Peyer's patch (tissue), 4 donors: ENCODE measurements at regions not wholly inside any gene's neighbourhood (a gene's known extent, or its start where the extent isn't known, plus 50 kb on each side); places are given as distances from the start of the nearest gene placed in this dataset.
"Not testable (repeated sequence)": the region's sequence is repeated elsewhere in the genome, so short reads cannot be mapped to it uniquely, and the experiment has no call there.

Experiments
- DNase-seq, 3 donors: peaks; one replicate each; pipeline ENCODE4 v3.0.0-alpha.2; 2017 to 2019
- H3K27ac ChIP-seq, 4 donors: fragments of 200-600 bp; sonication (generic); one replicate each; pipeline ENCODE4 v1.5.1; 2016 to 2019
- H3K27me3 ChIP-seq, 2 donors: fragments of 200-600 bp; sonication (generic); one replicate each; pipeline ENCODE4 v1.5.1; 2019
- H3K36me3 ChIP-seq, 3 donors: fragments of 200-600 bp; sonication (generic); one replicate each; pipeline ENCODE4 v1.5.1; 2016 to 2019
- H3K4me1 ChIP-seq, 4 donors: fragments of 200-600 bp; sonication (generic); one replicate each; pipeline ENCODE4 v1.5.1; 2016 to 2019
- H3K4me3 ChIP-seq, 4 donors: fragments of 200-600 bp; sonication (generic); 1 replicate in 3 of 4; 2 replicates in 1 of 4; pipeline ENCODE4 v1.5.1; 2016 to 2019; ENCODE audit warnings: mild to moderate bottlenecking in 1 of 4
- H3K9me3 ChIP-seq, 4 donors: fragments of 200-600 bp; sonication (generic); one replicate each; pipeline ENCODE4 v1.5.1; 2016 to 2019; ENCODE audit warnings: mild to moderate bottlenecking in 1 of 4
- POLR2A ChIP-seq, 2 donors: fragments of 450-650 bp; IDR thresholded peaks; one replicate each; pipeline ENCODE4 v1.5.1; 2017; ENCODE audit warnings: antibody characterized with exemption in 2 of 2, mild to moderate bottlenecking in 2 of 2, moderate library complexity in 2 of 2
- TF ChIP-seq, protein P1 (sequence below), 6 experiments: fragments of 450-650 bp in 4 of 6; fragments of 200-600 bp in 2 of 6; sonication (generic) in 1 of 6; IDR thresholded peaks; one replicate each; pipeline ENCODE4 v1.5.1; 2017 to 2019; ENCODE audit warnings: antibody characterized with exemption in 6 of 6, mild to moderate bottlenecking in 3 of 6, moderate library complexity in 1 of 6

- Histone ChIP-seq H3K9me3 (no peaks in the 10 kb centered on the region), H3K4me1 (no peaks in the 10 kb centered on the region), H3K27ac (no peak overlapping the region), H3K4me3 (no peak overlapping the region), H3K36me3 (no peaks in the 10 kb centered on the region), H3K27me3 (no peaks in the 10 kb centered on the region)
- TF ChIP-seq, protein P1, sequence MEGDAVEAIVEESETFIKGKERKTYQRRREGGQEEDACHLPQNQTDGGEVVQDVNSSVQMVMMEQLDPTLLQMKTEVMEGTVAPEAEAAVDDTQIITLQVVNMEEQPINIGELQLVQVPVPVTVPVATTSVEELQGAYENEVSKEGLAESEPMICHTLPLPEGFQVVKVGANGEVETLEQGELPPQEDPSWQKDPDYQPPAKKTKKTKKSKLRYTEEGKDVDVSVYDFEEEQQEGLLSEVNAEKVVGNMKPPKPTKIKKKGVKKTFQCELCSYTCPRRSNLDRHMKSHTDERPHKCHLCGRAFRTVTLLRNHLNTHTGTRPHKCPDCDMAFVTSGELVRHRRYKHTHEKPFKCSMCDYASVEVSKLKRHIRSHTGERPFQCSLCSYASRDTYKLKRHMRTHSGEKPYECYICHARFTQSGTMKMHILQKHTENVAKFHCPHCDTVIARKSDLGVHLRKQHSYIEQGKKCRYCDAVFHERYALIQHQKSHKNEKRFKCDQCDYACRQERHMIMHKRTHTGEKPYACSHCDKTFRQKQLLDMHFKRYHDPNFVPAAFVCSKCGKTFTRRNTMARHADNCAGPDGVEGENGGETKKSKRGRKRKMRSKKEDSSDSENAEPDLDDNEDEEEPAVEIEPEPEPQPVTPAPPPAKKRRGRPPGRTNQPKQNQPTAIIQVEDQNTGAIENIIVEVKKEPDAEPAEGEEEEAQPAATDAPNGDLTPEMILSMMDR (IDR thresholded peaks at IDR 0.05): no peak
- TF ChIP-seq POLR2A (IDR thresholded peaks at IDR 0.05): no peak
- DNase-seq: no peak
Observed at GRCh38 chr18:30601541-30601940, 441.0 kb downstream of the DSC3 start.

- TF ChIP-seq, protein P1 (IDR thresholded peaks at IDR 0.05): no peak
- no peak for TF ChIP-seq POLR2A (IDR thresholded peaks at IDR 0.05)
- H3K27me3 ChIP-seq: no peaks in the 10 kb centered on the region
- no peak overlapping the region for H3K27ac ChIP-seq
- DNase-seq: no peak
- H3K4me3 ChIP-seq: no peak overlapping the region
- H3K4me1 ChIP-seq: no peaks in the 10 kb centered on the region
- H3K9me3 ChIP-seq: no peaks in the 10 kb centered on the region
- no peaks in the 10 kb centered on the region for H3K36me3 ChIP-seq
Observed at GRCh38 chr18:30597202-30597601, 445.3 kb downstream of the DSC3 start.

DNA sequence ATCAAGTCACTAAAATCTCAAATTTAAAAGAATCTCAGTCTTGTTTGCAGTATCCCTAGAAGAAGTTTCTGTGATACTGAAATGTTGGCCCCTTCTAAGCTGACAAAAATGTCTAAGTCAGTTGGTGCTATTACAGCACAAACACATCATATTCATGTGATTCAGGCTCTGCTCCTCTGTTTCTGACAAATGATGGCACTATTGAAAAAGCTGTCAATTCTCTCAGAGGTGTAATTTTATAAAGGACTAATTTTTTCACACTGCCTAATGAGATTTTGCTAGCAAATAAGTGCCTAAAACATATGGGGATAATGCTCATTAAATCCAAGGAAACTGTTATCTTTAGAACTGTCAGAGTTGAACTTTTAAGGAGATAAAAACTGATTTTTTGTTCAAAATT is 445.9 kb downstream of the DSC3 start:
- H3K4me3 ChIP-seq: no peak overlapping the region
- no peaks in the 10 kb centered on the region for H3K4me1 ChIP-seq
- H3K36me3 ChIP-seq: no peaks in the 10 kb centered on the region
- no peak for DNase-seq
- H3K27me3 ChIP-seq: no peaks in the 10 kb centered on the region
- H3K27ac ChIP-seq: no peak overlapping the region
- TF ChIP-seq, protein P1 (IDR thresholded peaks at IDR 0.05): no peak
- no peaks in the 10 kb centered on the region for H3K9me3 ChIP-seq

DNA sequence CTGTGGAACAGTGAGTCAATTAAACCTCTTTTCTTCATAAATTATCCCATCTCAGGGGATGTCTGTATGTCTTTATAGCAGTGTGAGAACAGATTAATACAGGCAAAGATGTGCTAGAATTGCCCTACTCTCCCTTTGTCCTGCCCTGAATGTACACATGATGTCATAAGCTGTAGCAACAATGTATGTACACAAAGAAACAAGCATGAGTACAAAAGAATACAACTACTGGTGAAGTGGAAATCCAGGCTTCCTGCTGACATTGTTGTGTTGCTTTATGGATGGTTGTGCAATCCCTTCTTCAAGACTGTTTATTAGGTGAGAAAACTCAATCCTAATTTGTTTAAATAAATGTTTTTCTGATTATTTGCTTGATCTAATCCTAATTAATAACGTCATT is 446.6 kb downstream of the DSC3 start:
- TF ChIP-seq, protein P1 (IDR thresholded peaks at IDR 0.05): no peak
- no peak for TF ChIP-seq POLR2A (IDR thresholded peaks at IDR 0.05)
- no peak overlapping the region for H3K4me3 ChIP-seq
- no peak for DNase-seq
- H3K9me3 ChIP-seq: no peaks in the 10 kb centered on the region
- no peaks in the 10 kb centered on the region for H3K36me3 ChIP-seq
- no peaks in the 10 kb centered on the region for H3K4me1 ChIP-seq
- no peaks in the 10 kb centered on the region for H3K27me3 ChIP-seq
- H3K27ac ChIP-seq: no peak overlapping the region

- H3K4me3 ChIP-seq, H3K27me3 ChIP-seq, DNase-seq, H3K9me3 ChIP-seq, H3K4me1 ChIP-seq, H3K27ac ChIP-seq, H3K36me3 ChIP-seq: not testable (repeated sequence)
Observed at GRCh38 chr18:30594911-30595310, 447.6 kb downstream of the DSC3 start.

GRCh38 chr18:30591462-30591861 is 451.1 kb downstream of the DSC3 start:
- no peak for DNase-seq
- H3K27me3 ChIP-seq: no peaks in the 10 kb centered on the region
- H3K27ac ChIP-seq: no peak overlapping the region

More at GRCh38 chr18:30591462-30591861, 451.1 kb downstream of the DSC3 start:
- H3K4me3 ChIP-seq: no peak overlapping the region
- no peaks in the 10 kb centered on the region for H3K4me1 ChIP-seq
- no peaks in the 10 kb centered on the region for H3K36me3 ChIP-seq
- no peak for TF ChIP-seq POLR2A (IDR thresholded peaks at IDR 0.05)
- TF ChIP-seq, protein P1 (IDR thresholded peaks at IDR 0.05): no peak
- no peaks in the 10 kb centered on the region for H3K9me3 ChIP-seq
